OCI-LY1 (cell line): ENCODE measurements at regions not wholly inside any gene's neighbourhood (a gene's known extent, or its start where the extent isn't known, plus 50 kb on each side); places are given as distances from the start of the nearest gene placed in this dataset.

Experiments used
- H2AFZ ChIP-seq: fragments of 200-600 bp; sonication (generic), shearing (Covaris generic); 2 replicates; pipeline ENCODE4 v1.6.0; 2014; ENCODE audit warnings: antibody characterized with exemption, mild to moderate bottlenecking, low read length
- H3F3A ChIP-seq: fragments of 200-600 bp; sonication (generic), shearing (Covaris generic); 2 replicates; pipeline ENCODE4 v1.6.0; 2014; ENCODE audit warnings: mild to moderate bottlenecking, antibody characterized with exemption, low read length, moderate library complexity; ENCODE audit not compliant: insufficient read depth
- H3K27ac ChIP-seq: fragments of 200-600 bp; sonication (generic); 2 replicates; pipeline ENCODE4 v1.5.1; 2014; ENCODE audit warnings: low read length, mixed run types, mild to moderate bottlenecking, low read depth; ENCODE audit not compliant: poor library complexity, severe bottlenecking
- H3K27me3 ChIP-seq: fragments of 200-600 bp; sonication (generic); 2 replicates; pipeline ENCODE4 v1.6.0; 2014; ENCODE audit warnings: antibody characterized with exemption, mild to moderate bottlenecking, low read length, moderate library complexity; ENCODE audit not compliant: insufficient read depth
- H3K36me3 ChIP-seq: fragments of 200-600 bp; sonication (generic); 2 replicates; pipeline ENCODE4 v1.6.1; 2014; ENCODE audit warnings: mild to moderate bottlenecking, antibody characterized with exemption, low read length, moderate library complexity, mixed read lengths; ENCODE audit not compliant: insufficient read depth
- H3K4me1 ChIP-seq: fragments of 200-600 bp; sonication (generic); 2 replicates; pipeline ENCODE4 v1.5.1; 2014; ENCODE audit warnings: mild to moderate bottlenecking, low read length, moderate library complexity; ENCODE audit not compliant: insufficient read depth, severe bottlenecking
- H3K4me2 ChIP-seq: fragments of 200-600 bp; sonication (generic), shearing (Covaris generic); 2 replicates; pipeline ENCODE4 v1.6.1; 2014; ENCODE audit warnings: low read length
- H3K4me3 ChIP-seq: fragments of 200-600 bp; sonication (generic); 2 replicates; pipeline ENCODE4 v1.5.1; 2014; ENCODE audit warnings: low read length, low read depth, mild to moderate bottlenecking, mixed read lengths; ENCODE audit not compliant: poor library complexity, severe bottlenecking
- H3K79me2 ChIP-seq: fragments of 200-600 bp; shearing (Covaris generic); 2 replicates; pipeline ENCODE4 v1.6.1; 2016; ENCODE audit warnings: mixed run types, low read length, mixed read lengths; ENCODE audit not compliant: insufficient read depth
- H3K9ac ChIP-seq: fragments of 200-600 bp; sonication (generic), shearing (Covaris generic); 2 replicates; pipeline ENCODE4 v1.6.1; 2014; ENCODE audit warnings: mild to moderate bottlenecking, low read length, mixed read lengths
- H3K9me2 ChIP-seq: fragments of 200-600 bp; sonication (generic), shearing (Covaris generic); 2 replicates; pipeline ENCODE4 v1.6.1; 2014; ENCODE audit warnings: low read depth, mild to moderate bottlenecking, low read length, mixed read lengths
- H3K9me3 ChIP-seq: fragments of 200-600 bp; shearing (Covaris generic); 2 replicates; pipeline ENCODE4 v1.6.1; 2014; ENCODE audit warnings: low read length, mixed read lengths
- H4K20me1 ChIP-seq: fragments of 200-600 bp; sonication (generic), shearing (Covaris generic); 2 replicates; pipeline ENCODE4 v1.6.0; 2016; ENCODE audit warnings: mild to moderate bottlenecking, low read length; ENCODE audit not compliant: insufficient read depth
- CTCF ChIP-seq: fragments of 200-600 bp; sonication (generic), shearing (Covaris generic); IDR thresholded peaks from 2 replicates; pipeline ENCODE4 v1.5.1; 2017; ENCODE audit warnings: mild to moderate bottlenecking, antibody characterized with exemption, low read length, moderate library complexity, mixed read lengths
- EZH2 ChIP-seq: fragments of 200-600 bp; sonication (generic), shearing (Covaris generic); IDR thresholded peaks from 2 replicates; pipeline ENCODE4 v1.8.0; 2017; ENCODE audit warnings: borderline replicate concordance, mixed run types, mild to moderate bottlenecking, antibody characterized with exemption, low read length, moderate library complexity, mixed read lengths

GRCh38 chr7:155234158-155234492 lies 63.6 kb upstream of the INSIG1 start:
- H3K4me2 ChIP-seq, result no peak overlapping the region
- H4K20me1 ChIP-seq, result no peaks in the 10 kb centered on the region
- peaks cover 32% of the 10 kb centered on the region for H3K27me3 ChIP-seq
- no peaks in the 10 kb centered on the region for H3K9me2 ChIP-seq
- H3K4me3 ChIP-seq, result no peak overlapping the region
- no peaks in the 10 kb centered on the region for H3K4me1 ChIP-seq
- no peaks in the 10 kb centered on the region for H3F3A ChIP-seq
- H2AFZ ChIP-seq, result no peak overlapping the region
- no peaks in the 10 kb centered on the region for H3K36me3 ChIP-seq
- H3K9ac ChIP-seq, result no peak overlapping the region
- H3K27ac ChIP-seq, result no peak overlapping the region
- no peaks in the 10 kb centered on the region for H3K9me3 ChIP-seq
- TF ChIP-seq EZH2 (no peak), CTCF (no peak)
- no peaks in the 10 kb centered on the region for H3K79me2 ChIP-seq

- Histone ChIP-seq H2AFZ (no peak overlapping the region), H3K4me3 (no peak overlapping the region), H3K27me3 (peaks cover 32% of the 10 kb centered on the region), H3K9me2 (no peaks in the 10 kb centered on the region), H3K9me3 (no peaks in the 10 kb centered on the region), H3K4me2 (no peak overlapping the region), H3K79me2 (no peaks in the 10 kb centered on the region), H3K36me3 (no peaks in the 10 kb centered on the region), H3K4me1 (no peaks in the 10 kb centered on the region), H3K27ac (no peak overlapping the region), H3K9ac (no peak overlapping the region), H4K20me1 (no peaks in the 10 kb centered on the region), H3F3A (no peaks in the 10 kb centered on the region)
- TF ChIP-seq CTCF (no peak), EZH2 (no peak)
These were observed 62.5 kb upstream of the INSIG1 start for GRCh38 chr7:155234950-155235789.

- H3K79me2 ChIP-seq, result no peaks in the 10 kb centered on the region
- no peaks in the 10 kb centered on the region for H4K20me1 ChIP-seq
- no peaks in the 10 kb centered on the region for H3K9me3 ChIP-seq
- H3K4me1 ChIP-seq, result no peaks in the 10 kb centered on the region
- H2AFZ ChIP-seq, result no peak overlapping the region
- no peaks in the 10 kb centered on the region for H3K9me2 ChIP-seq
- no peak overlapping the region for H3K27ac ChIP-seq
- no peaks in the 10 kb centered on the region for H3K36me3 ChIP-seq
- H3F3A ChIP-seq, result no peaks in the 10 kb centered on the region
- TF ChIP-seq CTCF (no peak), EZH2 (no peak)
- H3K9ac ChIP-seq, result no peak overlapping the region
- no peak overlapping the region for H3K4me2 ChIP-seq
- no peak overlapping the region for H3K4me3 ChIP-seq
- peaks cover 31% of the 10 kb centered on the region for H3K27me3 ChIP-seq
These were observed 61.3 kb upstream of the INSIG1 start for GRCh38 chr7:155236386-155236785.
